Central memory CD8-positive, alpha-beta T cell (primary cell): ENCODE measurements at regions not wholly inside any gene's neighbourhood (a gene's known extent, or its start where the extent isn't known, plus 50 kb on each side); places are given as distances from the start of the nearest gene placed in this dataset.
"Not testable (repeated sequence)": the region's sequence is repeated elsewhere in the genome, so short reads cannot be mapped to it uniquely, and the experiment has no call there.

Source experiments
- ATAC-seq: fragments of 150-1000 bp; cut with Tn5 transposase; replicated peaks from 2 replicates; pipeline ENCODE4 v1.10.0; 2022; ENCODE audit warnings: mild to moderate bottlenecking, moderate FRiP score, moderate number of reproducible peaks; ENCODE audit not compliant: poor library complexity, severe bottlenecking; ENCODE audit errors: extremely low read depth
- DNase-seq, 2 donors: peaks; one replicate each; pipeline ENCODE4 v3.0.0; 2021; ENCODE audit warnings: low spot score in 2 of 2
- H3K27ac Mint-ChIP-seq: one replicate; pipeline ENCODE4 v1.8.0; 2022; ENCODE audit warnings: low read depth, mild to moderate bottlenecking, moderate library complexity, mixed read lengths
- H3K27me3 Mint-ChIP-seq: one replicate; pipeline ENCODE4 v1.8.0; 2022; ENCODE audit warnings: mixed read lengths
- H3K36me3 Mint-ChIP-seq: one replicate; pipeline ENCODE4 v1.8.0; 2022; ENCODE audit warnings: mild to moderate bottlenecking, moderate library complexity, mixed read lengths; ENCODE audit not compliant: insufficient read depth
- H3K4me1 Mint-ChIP-seq: one replicate; pipeline ENCODE4 v1.8.0; 2022; ENCODE audit warnings: mixed read lengths
- H3K4me3 Mint-ChIP-seq: one replicate; pipeline ENCODE4 v1.8.0; 2022; ENCODE audit warnings: mild to moderate bottlenecking, moderate library complexity, mixed read lengths
- H3K9me3 Mint-ChIP-seq: one replicate; pipeline ENCODE4 v1.8.0; 2022; ENCODE audit warnings: mixed read lengths

GRCh38 chr5:96316487-96316886, 116.6 kb downstream of the PCSK1 start:
- DNase-seq, result no peak
- Mint-ChIP-seq H3K4me3 (no peak overlapping the region), H3K27me3 (peaks cover 13% of the 10 kb centered on the region), H3K27ac (no peak overlapping the region), H3K4me1 (no peaks in the 10 kb centered on the region), H3K9me3 (no peaks in the 10 kb centered on the region), H3K36me3 (peaks cover 3% of the 10 kb centered on the region)
- no peak for ATAC-seq

GRCh38 chr5:96316017-96316416, 117.0 kb downstream of the PCSK1 start:
- ATAC-seq (no peak), DNase-seq (no peak)
- Mint-ChIP-seq H3K4me3 (no peak overlapping the region), H3K27me3 (peaks cover 17% of the 10 kb centered on the region), H3K9me3 (peaks cover 3% of the 10 kb centered on the region), H3K4me1 (no peaks in the 10 kb centered on the region), H3K27ac (no peak overlapping the region), H3K36me3 (peaks cover 3% of the 10 kb centered on the region)

DNA sequence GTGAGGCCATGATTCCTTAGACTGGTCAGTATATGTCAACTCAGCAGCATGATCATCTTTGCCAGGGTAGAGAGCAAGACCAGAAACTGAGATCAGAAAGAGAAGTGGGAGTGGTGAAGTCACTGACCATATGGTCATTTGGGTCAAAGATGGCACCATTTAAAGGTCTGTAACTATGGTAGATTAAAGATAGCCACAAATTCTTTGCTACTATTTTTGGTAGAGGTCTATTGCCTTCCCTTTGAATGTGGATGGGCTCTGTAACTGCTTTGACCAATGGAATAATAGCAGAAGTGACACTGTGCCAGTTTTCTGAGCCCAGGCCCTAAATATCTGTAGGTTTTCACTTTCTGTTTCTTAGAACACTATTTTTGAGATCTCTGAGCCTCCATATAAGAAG, 117.6 kb downstream of the PCSK1 start:
- H3K27me3 Mint-ChIP-seq, result peaks cover 23% of the 10 kb centered on the region
- H3K4me1 Mint-ChIP-seq, result no peaks in the 10 kb centered on the region
- ATAC-seq (no peak), DNase-seq (no peak)
- no peak overlapping the region for H3K4me3 Mint-ChIP-seq
- H3K27ac Mint-ChIP-seq, result no peak overlapping the region
- peaks cover 7% of the 10 kb centered on the region for H3K9me3 Mint-ChIP-seq
- peaks cover 3% of the 10 kb centered on the region for H3K36me3 Mint-ChIP-seq

GRCh38 chr5:96312383-96312782, 120.7 kb downstream of the PCSK1 start:
- no peak overlapping the region for H3K27ac Mint-ChIP-seq
- ATAC-seq (no peak), DNase-seq (no peak)
- peaks cover 23% of the 10 kb centered on the region for H3K27me3 Mint-ChIP-seq
- peaks cover 3% of the 10 kb centered on the region for H3K36me3 Mint-ChIP-seq
- H3K4me3 Mint-ChIP-seq, result no peak overlapping the region
- H3K9me3 Mint-ChIP-seq, result peaks cover 13% of the 10 kb centered on the region
- H3K4me1 Mint-ChIP-seq, result no peaks in the 10 kb centered on the region

- ATAC-seq, H3K36me3 Mint-ChIP-seq, H3K27ac Mint-ChIP-seq, DNase-seq, H3K4me1 Mint-ChIP-seq, H3K4me3 Mint-ChIP-seq: not testable (repeated sequence)
- Mint-ChIP-seq H3K27me3 (peaks cover 16% of the 10 kb centered on the region), H3K9me3 (peaks cover 20% of the 10 kb centered on the region)
These were observed 126.0 kb downstream of the PCSK1 start for GRCh38 chr5:96307047-96307446.

DNA sequence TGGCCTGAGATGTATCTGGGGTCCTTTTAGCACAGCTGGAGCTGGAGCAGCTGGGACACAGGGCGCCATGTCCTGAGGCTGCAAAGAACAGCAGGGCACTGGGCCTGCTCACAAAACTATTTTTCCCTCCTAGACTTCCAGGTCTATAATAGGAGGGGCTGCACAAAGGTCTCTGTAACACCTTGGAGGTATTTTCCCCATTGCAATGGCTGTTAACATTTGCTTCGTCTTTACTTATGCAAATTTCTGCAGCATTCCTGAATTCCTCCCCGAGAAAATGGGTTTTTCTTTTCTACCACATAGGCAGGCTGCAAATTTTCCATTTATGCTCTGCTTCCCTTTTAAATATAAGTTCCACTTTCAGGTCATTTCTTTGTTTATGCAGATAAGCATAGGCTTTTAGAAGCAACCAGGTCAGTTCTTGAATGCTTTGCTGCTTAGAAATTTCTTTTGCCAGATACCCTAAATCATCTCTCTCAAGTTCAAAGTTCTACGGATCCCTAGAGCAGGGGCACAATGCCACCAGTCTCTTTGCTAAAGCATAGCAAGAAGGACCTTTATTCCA, 130.8 kb downstream of the PCSK1 start:
- Mint-ChIP-seq H3K9me3 (peaks cover 7% of the 10 kb centered on the region), H3K4me1 (no peaks in the 10 kb centered on the region), H3K4me3 (no peak overlapping the region)

DNA sequence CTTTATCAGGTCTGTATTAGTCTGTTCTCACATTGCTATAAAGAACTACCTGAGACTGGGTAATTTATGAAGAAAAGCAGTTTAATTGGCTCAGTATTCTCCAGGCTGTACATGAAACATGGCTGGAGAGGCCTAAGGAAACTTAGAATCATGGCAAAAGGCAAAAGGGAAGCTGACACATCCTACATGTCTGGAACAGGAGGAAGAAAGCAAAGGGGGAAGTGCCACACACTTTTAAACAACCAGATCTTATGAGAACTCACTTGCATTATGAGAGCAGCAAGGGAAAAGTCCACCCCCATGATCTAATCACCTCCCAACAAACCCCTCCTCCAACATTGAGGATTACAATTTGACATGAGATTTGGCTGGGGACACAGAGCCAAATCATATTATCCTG, 132.1 kb downstream of the PCSK1 start:
- no peak for ATAC-seq
- Mint-ChIP-seq H3K27ac (no peak overlapping the region), H3K36me3 (no peaks in the 10 kb centered on the region), H3K27me3 (no peaks in the 10 kb centered on the region), H3K9me3 (peaks cover 7% of the 10 kb centered on the region), H3K4me1 (no peaks in the 10 kb centered on the region), H3K4me3 (no peak overlapping the region)
- no peak for DNase-seq

More for the DNA sequence above, 130.8 kb downstream of the PCSK1 start:
- no peaks in the 10 kb centered on the region for H3K36me3 Mint-ChIP-seq
- H3K27ac Mint-ChIP-seq, result no peak overlapping the region
- DNase-seq, result no peak
- ATAC-seq, result no peak
- H3K27me3 Mint-ChIP-seq, result no peaks in the 10 kb centered on the region

GRCh38 chr5:96297867-96298266, 135.2 kb downstream of the PCSK1 start:
- no peak for ATAC-seq
- no peak for DNase-seq
- Mint-ChIP-seq H3K4me3 (no peak overlapping the region), H3K27ac (no peak overlapping the region), H3K9me3 (peaks cover 4% of the 10 kb centered on the region), H3K36me3 (no peaks in the 10 kb centered on the region), H3K4me1 (no peaks in the 10 kb centered on the region), H3K27me3 (peaks cover 7% of the 10 kb centered on the region)

- ATAC-seq (no peak), DNase-seq (no peak)
- no peaks in the 10 kb centered on the region for H3K36me3 Mint-ChIP-seq
These were observed 135.8 kb downstream of the PCSK1 start for GRCh38 chr5:96297290-96297689.

DNA sequence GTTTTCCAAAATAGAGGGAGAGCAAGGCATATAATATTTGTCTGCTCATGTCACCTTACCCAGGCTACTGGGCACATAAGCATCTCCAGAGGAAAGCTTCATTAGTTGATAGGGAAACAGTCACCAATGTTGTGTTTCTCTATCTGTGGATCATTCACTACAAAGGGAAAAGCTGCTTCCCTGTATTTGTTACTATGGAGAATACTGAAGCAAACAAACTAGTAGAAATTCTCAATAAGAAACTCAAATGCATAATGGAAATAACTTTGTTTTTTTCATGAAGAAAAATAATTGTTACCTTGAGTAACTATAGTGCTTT, 138.2 kb downstream of the PCSK1 start:
- DNase-seq (no peak), ATAC-seq (no peak)
- no peaks in the 10 kb centered on the region for H3K4me1 Mint-ChIP-seq
- H3K9me3 Mint-ChIP-seq, result no peaks in the 10 kb centered on the region
- H3K27me3 Mint-ChIP-seq, result peaks cover 22% of the 10 kb centered on the region
- no peaks in the 10 kb centered on the region for H3K36me3 Mint-ChIP-seq
- H3K27ac Mint-ChIP-seq, result no peak overlapping the region
- no peak overlapping the region for H3K4me3 Mint-ChIP-seq

More at GRCh38 chr5:96297290-96297689, 135.8 kb downstream of the PCSK1 start:
- Mint-ChIP-seq H3K9me3 (no peaks in the 10 kb centered on the region), H3K27me3 (peaks cover 13% of the 10 kb centered on the region), H3K4me3 (no peak overlapping the region), H3K4me1 (no peaks in the 10 kb centered on the region), H3K27ac (no peak overlapping the region)

DNA sequence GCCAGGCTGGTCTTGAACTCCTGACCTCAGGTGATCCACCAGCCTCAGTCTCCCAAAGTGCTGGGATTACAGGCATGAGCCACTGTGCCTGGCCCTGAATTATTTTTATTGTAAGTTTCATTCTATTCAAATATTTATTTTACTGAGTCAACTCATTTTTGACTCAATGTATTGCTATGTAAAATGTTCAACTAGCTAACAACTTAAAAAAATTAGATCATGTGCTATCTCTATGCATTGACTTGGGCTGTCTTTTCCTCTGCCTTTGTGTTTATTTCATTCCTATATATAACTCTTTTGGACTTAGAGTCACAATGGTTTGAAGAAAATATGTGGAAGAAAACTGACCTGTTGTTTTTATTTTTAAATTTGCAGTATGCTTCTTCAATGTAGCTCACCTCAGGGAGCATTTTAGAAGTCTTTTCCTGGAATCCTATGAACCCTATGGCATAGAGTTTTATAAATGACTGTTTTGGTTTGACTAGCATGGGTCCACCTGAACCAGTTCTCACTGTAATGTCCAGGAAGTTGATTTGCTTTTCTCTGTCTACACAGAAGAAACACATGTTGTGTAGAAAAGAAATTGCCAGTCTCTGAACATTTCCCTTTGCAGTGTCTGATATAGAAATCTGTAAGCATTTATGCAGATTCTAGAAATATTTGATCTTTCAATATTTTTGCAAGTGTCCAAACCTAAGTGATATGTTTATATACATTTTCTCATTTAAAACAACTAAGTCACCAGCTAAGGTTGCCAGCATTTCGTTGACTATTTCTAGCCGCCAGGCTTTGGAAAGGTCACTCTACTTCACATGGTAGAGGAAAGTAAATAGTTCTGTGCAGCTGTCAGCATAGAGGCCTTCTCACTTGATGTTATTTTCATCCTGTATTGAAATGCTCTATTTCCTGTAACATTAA, 138.8 kb downstream of the PCSK1 start:
- no peaks in the 10 kb centered on the region for H3K9me3 Mint-ChIP-seq
- peaks cover 3% of the 10 kb centered on the region for H3K36me3 Mint-ChIP-seq
- H3K4me1 Mint-ChIP-seq, result no peaks in the 10 kb centered on the region
- H3K4me3 Mint-ChIP-seq, result no peak overlapping the region
- DNase-seq (no peak), ATAC-seq (no peak)
- H3K27me3 Mint-ChIP-seq, result peaks cover 22% of the 10 kb centered on the region
- no peak overlapping the region for H3K27ac Mint-ChIP-seq

DNA sequence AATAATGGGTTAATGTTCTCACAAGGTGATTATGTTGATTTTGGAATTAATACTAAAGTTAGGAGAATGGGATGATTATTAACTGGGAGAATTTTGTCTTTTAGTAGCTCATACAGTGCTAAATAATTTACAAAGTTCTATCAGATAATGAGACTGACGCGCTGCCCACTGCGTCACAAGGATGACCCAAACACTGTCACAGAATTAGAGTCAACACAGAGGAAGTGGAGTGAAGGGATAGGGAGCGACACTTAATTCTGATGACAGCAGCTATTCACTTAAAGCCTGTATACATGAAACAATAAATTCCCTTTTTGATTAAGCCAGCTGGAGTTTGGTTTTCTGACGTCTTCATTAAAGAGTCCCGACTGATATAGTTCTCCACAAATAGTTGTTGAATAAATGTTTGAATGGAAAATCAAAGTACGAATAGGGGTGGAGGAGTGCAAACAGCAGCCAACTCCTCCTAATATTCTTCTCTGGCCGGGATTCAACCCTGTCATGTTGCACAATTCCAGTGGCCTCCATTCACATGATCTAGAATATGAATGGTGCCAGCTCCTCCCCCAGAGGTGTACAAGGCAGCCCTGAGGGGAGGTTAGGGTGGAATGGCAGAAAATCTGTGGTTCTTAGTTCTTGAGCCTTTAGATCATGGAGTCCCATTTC, 140.3 kb downstream of the PCSK1 start:
- no peak for ATAC-seq
- Mint-ChIP-seq H3K4me3 (no peak overlapping the region), H3K9me3 (no peaks in the 10 kb centered on the region), H3K27me3 (peaks cover 22% of the 10 kb centered on the region), H3K36me3 (peaks cover 3% of the 10 kb centered on the region), H3K4me1 (no peaks in the 10 kb centered on the region), H3K27ac (no peak overlapping the region)
- no peak for DNase-seq

GRCh38 chr5:96289287-96289686, 143.8 kb downstream of the PCSK1 start:
- H3K27me3 Mint-ChIP-seq, result peaks cover 24% of the 10 kb centered on the region
- H3K4me3 Mint-ChIP-seq, H3K9me3 Mint-ChIP-seq, H3K36me3 Mint-ChIP-seq, H3K27ac Mint-ChIP-seq, ATAC-seq, H3K4me1 Mint-ChIP-seq, DNase-seq: not testable (repeated sequence)
